ENCODE measurements at regions not wholly inside any gene's neighbourhood (a gene's known extent, or its start where the extent isn't known, plus 50 kb on each side); places are given as distances from the start of the nearest gene placed in this dataset.

- DNase-seq (ENCODE audit: low read depth, low spot score) = no peak
- BruUV-seq (replicated peaks) = no TSS peak
Measured at GRCh38 chr16:25433388-25433787, 175.7 kb upstream of the ZKSCAN2 start.

More at GRCh38 chr16:25433388-25433787, 175.7 kb upstream of the ZKSCAN2 start:
- H3K27ac ChIP-seq (ENCODE audit: low read depth, low read length) = no peak overlapping the region
- H3K9ac ChIP-seq (ENCODE audit: low read length) = no peak overlapping the region
- ChIA-PET POLR2A (no interaction called here), RAD21 (ENCODE audit: low non-redundant PET in 1 of 2, low total read pairs in 2 of 2, uncharacterized antibody in 2 of 2, unreplicated experiment in 2 of 2) (no interaction called here), CTCF (no interaction called here)
- TF ChIP-seq POLR2AphosphoS5 (IDR thresholded peaks at IDR 0.05; ENCODE audit: low read depth, low read length) = no peak
- TF ChIP-seq JUND (IDR thresholded peaks at IDR 0.05) = no peak
- TF ChIP-seq FOSL1 (IDR thresholded peaks at IDR 0.05; ENCODE audit: low read depth) = no peak
- TF ChIP-seq EZH2phosphoT487 (IDR thresholded peaks at IDR 0.05; ENCODE audit: borderline replicate concordance) = no peak
- no peak for TF ChIP-seq EGR1 (IDR thresholded peaks at IDR 0.05; ENCODE audit: low read depth)
- no peak for TF ChIP-seq RAD21 (IDR thresholded peaks at IDR 0.05; ENCODE audit: low read depth)
- TF ChIP-seq ATF3 (IDR thresholded peaks at IDR 0.05) = no peak
- no peak for TF ChIP-seq REST (IDR thresholded peaks at IDR 0.05; ENCODE audit: low read depth)
- no peak overlapping the region for H3K4me3 ChIP-seq (replicated peaks in 1 of 2; ENCODE audit: low read depth in 1 of 2, low read length in 2 of 2)
- no peaks in the 10 kb centered on the region for H3K9me3 ChIP-seq (ENCODE audit: control insufficient read depth in 1 of 2, insufficient read depth in 1 of 2, low read depth in 1 of 2, low read length in 2 of 2)
- H3K9me2 ChIP-seq (ENCODE audit: insufficient read depth) = no peaks in the 10 kb centered on the region
- H3K27me3 ChIP-seq (ENCODE audit: insufficient read depth, low read length) = peaks cover 26% of the 10 kb centered on the region
- no peak overlapping the region for H2AFZ ChIP-seq (ENCODE audit: low read depth, low read length, poor library complexity, severe bottlenecking)
- H3K79me2 ChIP-seq (ENCODE audit: insufficient read depth, low read length) = no peaks in the 10 kb centered on the region
- no peaks in the 10 kb centered on the region for H3K4me1 ChIP-seq (ENCODE audit: control insufficient read depth in 1 of 2, insufficient read depth in 2 of 2, low read length in 2 of 2)
- H4K20me1 ChIP-seq (ENCODE audit: insufficient read depth) = no peaks in the 10 kb centered on the region
- intact Hi-C loops (cut with micrococcal nuclease) = no loop called here
- ATAC-seq = no peak
- H3K4me2 ChIP-seq (ENCODE audit: low read length) = no peak overlapping the region
- no peaks in the 10 kb centered on the region for H3K36me3 ChIP-seq (ENCODE audit: control insufficient read depth in 1 of 2, insufficient read depth in 2 of 2, low read length in 2 of 2)

Measured in HCT116 (cell line).